Activated CD4-positive, alpha-beta T cell treated with anti-CD3 and anti-CD28 coated beads for 1 hour (primary cell): ENCODE measurements at regions not wholly inside any gene's neighbourhood (a gene's known extent, or its start where the extent isn't known, plus 50 kb on each side); places are given as distances from the start of the nearest gene placed in this dataset.

ENCODE experiments used
- DNase-seq: peaks from one replicate; pipeline ENCODE4 v3.0.0-alpha.2; 2020

DNA sequence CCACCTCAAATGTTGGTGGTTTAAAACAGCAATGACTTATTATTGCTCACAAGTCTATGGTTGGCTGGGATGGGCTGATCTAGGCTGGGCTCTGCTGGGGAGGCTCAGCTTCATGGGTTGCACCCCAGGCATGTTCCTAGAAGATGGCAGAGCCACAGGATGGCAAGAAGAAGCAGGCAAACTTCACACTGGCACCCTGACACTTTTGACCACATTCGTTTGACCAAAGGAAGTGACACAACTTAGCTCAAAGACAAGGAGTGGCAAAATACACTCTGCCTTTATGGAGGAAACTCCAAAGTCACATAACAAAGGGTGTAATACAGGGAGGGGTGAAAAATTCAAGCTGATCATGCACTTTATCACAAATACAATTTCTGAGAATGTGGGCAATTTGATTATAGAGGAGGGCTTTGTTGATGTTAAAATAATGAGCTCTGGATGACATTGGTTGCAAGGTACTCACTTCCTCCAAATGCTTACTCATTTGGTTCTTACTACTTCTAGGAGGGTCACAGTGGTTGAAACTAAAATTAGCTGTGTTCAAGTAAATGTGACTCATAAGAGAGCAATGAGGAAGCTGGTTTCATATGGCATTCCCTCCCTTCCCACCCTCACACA lies 249.2 kb upstream of the RPS6KA3 start:
- DNase-seq, result no peak

DNA sequence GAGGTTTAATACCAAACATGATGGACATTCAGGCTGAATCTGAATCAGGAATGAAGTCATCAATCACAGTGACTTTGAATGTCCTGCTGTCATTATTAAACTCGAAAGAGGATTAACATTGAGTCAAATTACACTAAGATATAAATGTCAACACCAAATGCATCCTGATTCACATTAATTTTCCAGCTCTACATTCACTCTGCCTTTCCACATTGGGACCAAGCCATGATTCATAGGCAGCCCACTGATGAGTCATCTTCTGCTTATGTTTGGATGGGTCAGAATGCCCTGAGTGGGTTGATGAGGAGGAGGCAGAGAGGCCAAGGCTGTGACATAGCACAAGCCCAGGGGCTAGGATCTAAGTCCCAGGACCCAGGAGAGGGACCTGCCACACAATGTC lies 247.6 kb upstream of the RPS6KA3 start:
- no peak for DNase-seq

DNA sequence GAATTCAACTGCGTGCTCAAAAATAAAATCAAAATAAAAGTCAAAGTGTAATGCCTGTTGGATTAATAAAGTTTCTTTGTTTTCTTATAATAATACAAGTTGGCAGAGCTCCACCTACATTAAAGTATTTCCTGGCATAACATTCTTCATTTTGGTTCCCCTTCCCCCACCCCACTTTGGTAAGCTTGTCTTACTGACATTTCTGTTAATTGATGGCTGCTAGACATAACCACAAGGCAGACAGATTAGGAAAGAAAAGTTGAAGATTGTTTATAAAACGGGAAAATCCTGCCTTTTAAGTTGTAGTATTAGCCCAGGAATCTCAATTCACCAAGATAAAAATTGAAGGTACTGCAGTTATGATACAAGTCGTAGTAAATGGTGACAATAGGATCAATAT lies 246.5 kb upstream of the RPS6KA3 start:
- DNase-seq, result no peak

DNA sequence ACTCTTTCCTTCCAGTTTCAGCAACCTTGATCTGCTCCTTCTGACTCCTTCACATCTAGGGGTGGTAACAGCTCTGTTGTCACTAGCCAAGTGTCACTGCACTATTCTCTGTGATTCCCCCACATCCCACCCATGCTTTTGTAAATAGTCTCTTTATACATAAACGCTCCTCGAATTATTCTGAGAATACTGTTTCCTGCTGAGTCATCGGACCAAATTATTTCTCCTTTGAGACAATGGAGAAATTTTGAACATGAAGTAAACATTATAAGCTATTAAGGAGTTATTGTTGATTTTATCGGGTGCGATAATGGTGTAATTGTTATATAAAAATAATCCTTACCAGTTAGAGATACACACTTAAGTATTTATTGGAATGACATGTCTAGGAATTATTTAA lies 245.1 kb upstream of the RPS6KA3 start:
- DNase-seq, result no peak

DNA sequence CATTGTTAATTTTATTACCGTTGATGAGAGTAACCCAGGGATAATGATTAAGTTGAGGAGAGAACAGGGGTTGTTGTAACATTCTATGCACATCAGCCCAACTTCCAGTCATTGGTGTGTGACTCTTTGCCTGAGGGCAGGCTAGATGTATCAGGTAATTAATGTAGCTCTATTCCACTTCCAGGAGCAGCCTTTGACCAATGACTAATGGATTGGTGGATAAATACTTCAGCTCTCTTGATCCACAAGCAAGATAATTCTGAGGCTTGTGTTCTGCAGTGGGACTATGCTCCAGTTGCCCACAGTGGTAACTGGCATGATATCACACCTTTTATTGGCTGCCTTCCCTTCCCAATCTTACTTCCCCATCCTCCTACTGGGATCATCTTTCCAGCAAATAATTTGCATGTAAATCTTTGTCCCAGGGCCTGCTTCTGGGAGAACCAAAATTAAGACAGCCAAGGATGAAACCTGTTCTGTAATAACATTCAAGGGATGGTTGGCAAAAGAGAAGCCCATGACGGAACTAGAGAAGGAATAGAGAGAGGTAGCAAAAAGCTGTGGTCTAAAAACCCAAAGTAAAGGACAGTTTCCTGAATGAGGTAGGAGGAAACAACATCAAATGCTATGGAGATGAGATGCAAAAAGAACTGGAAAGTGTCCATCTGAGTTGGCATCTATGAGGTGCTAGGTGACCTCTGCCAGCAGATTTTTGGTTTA lies 241.4 kb upstream of the RPS6KA3 start:
- DNase-seq, result no peak

DNA sequence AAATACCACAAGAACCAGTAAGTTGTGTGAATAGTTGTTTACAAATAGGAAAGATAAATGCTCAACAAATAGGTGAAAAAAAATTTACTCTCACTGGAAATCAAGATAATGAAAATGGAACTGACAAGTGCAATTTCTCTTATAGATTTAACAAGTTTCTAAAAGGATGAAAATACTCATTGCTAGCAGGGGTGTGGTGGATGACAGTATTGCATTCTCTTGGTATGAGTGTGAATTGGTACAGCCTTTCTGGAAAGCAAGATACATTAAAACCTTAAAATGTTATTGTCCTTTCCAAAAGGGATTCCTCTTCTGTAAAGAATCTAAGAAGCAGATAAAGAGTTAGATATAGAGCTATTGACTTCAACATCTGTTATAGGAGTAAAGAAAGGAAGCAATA lies 240.0 kb upstream of the RPS6KA3 start:
- DNase-seq, result no peak

DNA sequence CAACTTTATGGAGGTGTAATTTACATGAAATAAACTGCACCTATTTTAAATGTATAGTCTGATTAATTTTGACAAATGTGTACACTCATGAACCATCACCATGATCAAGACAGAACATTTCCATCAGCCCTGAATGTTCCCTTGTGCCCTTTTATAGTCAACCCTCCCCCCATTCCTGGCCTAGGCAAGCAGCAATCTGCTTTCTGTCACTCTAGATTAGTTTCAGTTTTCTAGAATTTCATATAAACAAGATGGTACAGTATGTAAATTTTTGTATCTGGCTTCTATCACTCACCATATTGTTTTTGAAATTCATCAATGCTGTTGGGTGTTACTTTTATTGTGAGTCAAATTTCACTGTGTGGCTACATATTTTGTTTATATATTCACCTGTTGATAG lies 234.2 kb upstream of the RPS6KA3 start:
- DNase-seq, result no peak

DNA sequence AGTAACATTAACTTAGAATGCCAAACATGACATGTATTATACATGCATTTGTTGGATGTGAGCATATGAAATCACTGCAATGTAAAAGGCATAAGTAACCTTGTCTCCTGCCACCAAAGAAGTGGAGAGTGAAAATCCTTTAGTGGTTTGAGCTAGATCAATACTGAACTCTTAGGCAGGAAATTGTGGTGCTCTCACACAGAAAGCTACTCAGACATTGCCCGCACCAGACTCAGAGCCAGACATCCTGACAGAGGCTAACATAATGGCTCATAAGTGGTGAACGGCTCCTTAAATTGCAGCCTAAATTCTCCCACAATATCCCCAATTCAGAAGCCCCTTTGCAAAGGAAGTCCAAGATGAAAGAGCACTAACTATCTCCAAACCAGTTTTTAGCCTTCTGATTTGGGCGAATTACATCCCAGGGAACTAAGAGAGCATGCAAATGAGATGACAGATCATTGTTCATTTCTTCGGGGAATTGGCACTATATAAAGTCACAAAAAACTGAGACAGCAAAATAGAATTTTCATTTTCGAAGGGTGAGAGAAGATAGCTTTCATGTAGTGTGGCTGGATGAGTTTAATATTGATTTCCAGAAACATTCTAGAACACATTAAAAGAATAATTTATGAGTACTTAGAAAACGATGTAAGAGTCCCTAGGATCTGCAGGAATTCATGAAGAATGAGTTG lies 233.6 kb upstream of the RPS6KA3 start:
- DNase-seq, result no peak

DNA sequence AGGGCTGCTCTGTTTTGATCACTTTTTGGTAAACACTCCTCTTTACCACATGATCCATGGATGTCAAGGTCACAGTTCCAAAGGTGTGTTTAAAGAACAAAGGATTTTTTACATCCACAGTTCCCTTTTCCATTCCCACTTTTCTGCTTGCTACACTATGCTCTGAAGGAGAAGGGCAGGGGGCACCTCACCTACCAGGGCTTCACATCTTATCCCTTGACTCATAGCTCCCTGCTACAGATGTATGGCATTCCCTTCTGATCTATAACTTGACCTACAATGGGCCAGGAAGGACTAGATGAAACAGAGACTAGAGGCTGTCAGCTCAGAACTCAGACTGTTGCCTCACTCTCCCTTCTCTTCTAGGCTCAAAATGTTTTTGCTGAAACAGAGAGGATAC lies 233.1 kb upstream of the RPS6KA3 start:
- DNase-seq, result no peak

DNA sequence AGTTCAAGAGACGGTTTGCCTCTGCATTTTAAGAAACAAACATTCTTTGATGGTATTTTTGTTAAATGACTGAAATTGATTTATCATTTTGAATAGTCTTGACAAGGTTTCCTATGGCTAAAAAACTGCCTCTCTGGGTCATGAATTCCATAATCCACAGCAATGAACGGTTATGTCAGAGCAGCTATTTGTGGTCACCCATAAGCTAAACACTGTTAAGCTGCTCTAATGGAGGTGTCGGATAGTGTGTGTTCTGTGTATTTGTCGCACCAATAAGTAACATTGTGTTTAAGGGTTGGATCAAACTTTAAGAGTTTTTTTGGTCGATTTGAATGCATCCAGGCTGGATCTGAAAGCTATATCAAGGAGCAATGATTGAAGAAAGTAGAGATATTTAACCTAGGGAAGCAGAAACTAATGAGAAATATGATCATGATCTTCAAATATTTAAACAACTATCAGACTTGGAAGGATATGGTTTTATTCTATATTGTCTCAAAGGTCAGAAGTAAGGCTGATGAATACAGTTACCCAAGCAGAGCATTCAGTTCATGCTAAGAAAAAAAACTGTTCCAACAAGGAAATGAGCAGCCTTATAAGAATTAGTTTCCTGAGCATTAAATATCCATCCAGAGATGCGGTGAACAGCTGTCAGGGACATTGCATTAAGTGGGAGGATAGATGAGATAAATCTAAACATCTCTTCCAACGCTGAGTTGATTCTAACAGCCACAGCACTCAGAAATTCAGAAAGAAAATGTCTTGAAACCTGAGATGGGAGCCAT lies 232.3 kb upstream of the RPS6KA3 start:
- DNase-seq, result no peak

DNA sequence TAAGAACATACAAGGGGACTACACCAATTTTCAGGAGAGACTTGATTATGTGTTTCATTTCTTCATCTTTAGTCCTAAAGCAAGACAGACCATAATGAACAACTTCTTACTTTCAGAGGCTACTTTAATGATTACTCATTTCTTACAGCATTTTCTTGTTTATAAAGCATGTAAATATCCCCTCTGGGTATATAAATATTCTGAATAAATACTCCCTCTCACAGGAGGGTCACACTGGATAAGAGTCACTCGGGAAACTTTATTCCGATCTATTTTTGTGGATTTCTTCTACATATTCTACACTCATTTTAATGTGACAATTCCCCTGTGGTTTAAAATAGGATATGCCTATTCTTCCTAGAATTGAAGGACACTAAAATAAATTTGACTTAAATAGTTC lies 228.9 kb upstream of the RPS6KA3 start:
- no peak for DNase-seq

DNA sequence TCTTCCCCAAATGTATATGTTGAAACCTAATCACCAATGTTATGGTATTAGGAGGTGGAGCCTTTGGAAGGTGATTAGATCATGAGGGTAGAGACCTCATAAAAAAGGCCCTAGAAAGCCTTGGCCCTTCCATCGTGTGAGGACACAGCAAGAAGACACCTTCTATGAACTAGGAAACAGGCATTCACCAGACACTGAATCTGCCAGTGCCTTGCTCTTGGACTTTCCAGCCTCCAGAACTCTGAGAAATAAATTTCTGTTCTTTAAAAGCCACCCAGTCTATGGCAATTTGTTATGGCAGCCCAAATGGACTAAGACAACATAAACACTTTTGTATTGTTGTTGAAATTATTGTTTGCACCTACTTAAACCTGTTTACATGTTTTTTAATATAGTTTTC lies 221.8 kb upstream of the RPS6KA3 start:
- DNase-seq, result no peak

DNA sequence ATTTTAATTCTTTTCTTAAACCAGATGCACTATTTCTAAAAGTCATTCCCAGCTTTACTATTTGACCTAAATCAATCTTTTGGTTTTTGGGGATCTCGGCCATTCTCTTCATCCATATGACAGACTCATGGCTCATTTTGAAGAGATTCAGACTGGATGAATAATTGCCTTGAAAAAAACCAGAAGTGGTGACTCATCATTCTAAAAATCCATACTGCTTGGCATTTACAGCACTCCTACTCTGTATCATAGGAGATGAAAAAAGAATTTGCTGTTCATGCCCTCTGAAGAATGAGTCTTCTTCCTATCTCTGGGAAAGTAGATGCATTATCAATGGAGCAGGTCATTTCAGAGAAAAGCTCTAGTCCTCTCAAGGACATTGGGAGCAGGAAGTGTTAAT lies 220.5 kb upstream of the RPS6KA3 start:
- DNase-seq, result no peak

DNA sequence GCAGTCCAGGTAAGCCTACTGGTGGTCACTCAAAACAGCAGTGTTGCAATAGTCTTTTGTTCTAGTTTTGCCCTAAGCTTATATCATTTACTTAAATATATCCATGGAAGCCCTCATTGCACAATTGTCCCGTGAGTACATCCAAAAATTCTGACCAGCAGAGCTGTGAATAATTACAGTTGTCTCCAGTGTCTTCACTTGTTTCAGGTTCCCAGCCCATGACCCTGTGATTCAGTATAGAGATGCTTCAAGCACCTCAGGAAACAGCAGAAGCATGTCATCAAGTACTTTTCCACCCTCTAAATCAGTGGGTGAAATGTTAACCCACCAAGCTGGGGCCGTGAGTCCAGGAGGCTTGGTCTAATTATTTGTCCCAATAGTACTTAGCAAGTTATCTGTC lies 214.9 kb upstream of the RPS6KA3 start:
- DNase-seq, result no peak

DNA sequence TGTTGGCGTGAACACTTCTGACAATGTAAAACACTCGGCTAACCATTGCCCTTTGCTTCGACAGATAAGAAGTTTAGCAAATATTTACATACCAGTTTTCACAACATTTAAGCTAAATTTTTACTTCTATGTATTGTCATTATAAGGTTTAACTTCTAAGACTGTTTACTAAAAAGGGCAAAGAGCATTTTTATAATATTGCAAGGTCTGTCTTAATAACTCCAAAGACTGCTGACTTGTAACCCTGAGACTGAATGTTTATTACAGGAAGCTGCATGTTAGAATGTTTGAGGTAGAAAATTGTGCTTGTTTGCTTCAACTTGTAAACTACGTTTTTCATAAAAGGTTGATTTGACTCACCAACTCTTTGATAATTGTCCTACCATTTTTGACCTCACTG lies 213.2 kb upstream of the RPS6KA3 start:
- DNase-seq, result no peak

DNA sequence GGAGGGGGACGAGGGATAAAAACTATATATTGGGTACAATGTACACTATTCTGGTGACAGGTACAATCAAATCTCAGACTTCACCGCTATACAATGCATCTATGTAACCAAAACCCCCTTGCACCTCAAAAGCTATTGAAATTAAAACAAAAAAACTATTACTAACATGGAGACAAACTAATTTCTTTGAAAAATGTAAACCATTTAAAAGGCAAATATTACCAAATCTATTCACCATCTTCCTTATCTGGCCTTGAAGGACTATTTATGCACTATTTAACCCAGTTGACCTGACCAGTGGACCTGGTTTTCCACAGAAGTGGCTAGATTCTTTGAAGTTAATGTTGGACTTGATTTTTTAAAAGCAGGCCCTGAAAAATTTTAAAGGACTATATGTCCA lies 212.3 kb upstream of the RPS6KA3 start:
- no peak for DNase-seq

DNA sequence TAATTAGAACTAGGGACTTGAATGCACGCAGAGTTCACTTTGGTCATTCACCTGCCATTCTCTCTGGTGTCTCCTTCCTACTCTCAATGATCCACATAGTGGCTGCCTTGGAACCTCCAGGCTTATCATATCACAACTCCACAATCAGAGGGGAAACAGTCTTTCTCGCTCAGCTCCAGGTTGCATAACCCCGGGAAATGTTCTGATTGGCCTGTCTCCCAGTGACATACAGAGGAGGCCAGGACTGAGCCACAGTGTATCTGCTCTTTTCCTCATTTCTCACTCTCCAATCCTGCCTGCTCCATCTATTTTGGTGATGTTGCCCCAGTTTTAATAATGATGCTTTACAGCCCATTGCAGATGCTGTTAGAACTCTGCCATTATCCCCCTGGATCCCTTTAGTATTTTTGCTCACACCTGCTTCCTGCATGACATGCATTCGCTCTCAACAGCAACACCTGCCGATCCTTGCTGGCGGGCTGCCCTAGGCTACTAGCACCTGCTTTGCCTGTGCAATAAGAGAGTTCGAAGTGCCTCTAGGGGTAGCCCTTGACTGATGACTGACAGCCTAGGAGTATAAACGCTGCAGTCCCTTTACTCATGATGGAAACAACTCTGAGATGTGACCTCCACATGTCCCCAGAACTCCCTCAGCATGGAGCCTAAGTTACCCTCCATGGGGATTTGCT lies 211.3 kb upstream of the RPS6KA3 start:
- no peak for DNase-seq

DNA sequence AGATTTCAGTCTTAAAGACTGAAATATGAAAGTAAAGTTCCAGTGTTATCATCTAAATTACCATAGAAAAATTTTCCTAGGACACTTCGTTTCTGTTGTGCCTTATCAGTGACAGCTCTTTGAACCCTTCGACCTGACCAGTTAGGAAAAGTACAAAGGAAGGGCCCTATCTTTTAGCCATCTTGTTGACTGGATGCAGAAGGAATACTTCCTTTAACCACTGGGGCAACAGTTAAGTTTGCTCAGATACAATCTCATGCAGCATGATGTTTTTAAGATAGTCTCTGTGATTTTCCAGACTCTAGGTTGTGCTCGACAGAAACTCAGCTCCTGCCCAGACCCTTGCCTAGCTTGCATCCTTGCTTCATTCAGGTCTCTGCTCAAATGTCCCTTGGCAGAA lies 210.5 kb upstream of the RPS6KA3 start:
- no peak for DNase-seq

DNA sequence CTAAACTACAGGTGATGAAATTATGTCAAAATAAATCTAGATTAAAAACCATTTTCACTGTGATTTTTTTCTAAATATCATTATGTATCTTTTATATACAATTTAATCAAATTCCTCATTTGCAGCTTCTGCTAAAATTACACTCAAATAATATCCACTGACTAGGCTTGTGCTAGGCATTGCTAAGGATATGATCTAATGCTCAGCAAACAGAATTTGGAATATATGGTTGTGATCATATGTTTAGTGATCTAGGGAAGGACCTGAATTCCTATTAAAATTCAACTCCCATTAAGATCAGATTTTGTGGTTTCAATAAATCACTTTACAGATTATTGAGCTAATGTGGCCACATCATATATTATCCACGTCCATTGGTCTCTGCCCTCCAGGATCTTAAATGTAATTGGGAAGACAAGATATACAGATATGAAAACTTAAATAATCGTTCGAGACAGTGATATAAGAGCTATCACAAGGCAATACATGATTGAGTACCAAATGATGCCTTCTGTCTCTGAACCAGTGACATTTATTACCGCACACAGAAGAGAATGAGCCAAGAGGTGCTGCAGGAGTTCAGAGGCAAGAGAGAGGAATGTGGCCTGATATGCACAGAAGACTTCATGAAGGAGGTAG lies 206.0 kb upstream of the RPS6KA3 start:
- no peak for DNase-seq

DNA sequence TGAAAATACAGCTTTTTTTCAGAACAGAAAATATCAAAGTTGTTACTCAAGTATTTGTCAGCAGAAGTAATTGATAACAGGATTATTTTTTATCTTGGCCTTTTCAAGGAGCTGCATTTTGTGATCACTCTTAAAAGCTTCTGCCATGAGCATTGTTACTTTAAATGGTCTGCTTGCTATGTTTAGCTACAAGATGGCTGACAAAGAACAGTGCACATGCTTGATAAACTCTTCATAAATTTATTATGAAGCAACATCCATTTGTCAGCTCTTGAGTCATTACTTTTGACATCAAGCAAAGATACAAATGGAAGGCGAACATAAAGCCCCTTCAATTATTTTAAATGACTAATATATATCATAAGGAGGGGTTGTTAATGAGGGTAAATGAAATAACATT lies 205.4 kb upstream of the RPS6KA3 start:
- no peak for DNase-seq

DNA sequence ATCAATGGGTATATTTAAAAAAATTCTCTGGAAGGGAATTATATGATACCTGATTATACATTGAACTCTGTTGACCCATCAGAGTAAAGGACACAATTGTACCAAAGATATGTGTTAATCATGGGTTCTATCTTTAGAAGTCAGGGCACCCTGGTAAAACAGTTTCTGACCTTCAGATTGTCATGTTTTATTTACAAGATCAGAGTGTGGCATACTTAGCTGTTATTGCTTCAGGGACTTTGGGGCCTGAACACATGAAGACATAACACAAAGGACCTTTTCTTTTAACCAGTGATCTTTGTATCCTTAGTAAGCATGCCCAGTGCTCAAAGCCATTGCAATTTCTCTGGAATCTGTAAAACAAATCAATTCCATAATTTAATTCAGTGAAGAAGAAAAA lies 204.8 kb upstream of the RPS6KA3 start:
- DNase-seq, result no peak

DNA sequence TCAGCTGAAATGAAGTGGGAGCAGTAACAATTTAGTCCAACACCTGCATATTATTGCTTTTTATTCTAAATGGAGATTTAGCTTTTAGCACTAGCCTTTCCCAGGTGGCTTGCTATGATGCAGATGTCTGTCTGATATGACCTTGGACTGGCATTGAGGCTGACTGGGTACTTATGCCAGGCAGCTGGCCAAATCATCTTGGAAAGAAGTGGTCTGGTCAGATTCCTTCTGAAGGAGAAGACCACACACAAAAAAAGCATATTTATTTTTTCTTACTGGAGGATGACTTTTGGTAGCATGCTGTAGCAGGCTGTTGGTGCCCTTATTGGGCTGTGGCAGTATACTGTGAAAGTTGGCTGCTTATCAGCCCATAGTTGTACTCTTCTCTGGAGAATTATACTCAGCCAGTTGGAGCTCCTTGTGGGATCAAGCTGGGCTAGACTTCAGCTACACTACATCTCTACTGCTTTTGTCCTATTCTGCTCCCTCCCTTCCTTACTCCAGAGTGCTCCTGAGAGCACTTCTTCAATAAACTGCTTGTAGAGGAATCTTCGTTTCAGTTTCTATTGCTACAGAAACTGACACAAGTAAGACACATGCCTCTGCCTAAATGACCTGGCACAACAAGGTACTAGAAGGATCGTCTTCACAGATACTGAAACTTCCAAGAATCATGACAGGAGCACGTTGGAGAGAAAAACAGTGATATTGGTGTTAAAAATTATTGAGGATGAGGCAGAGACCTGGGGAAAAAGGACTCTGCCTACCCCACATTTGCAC lies 196.8 kb upstream of the RPS6KA3 start:
- no peak for DNase-seq
